Fibroblast of lung (primary cell): ENCODE measurements at regions not wholly inside any gene's neighbourhood (a gene's known extent, or its start where the extent isn't known, plus 50 kb on each side); places are given as distances from the start of the nearest gene placed in this dataset.

Experiments
- CTCF ChIP-seq, 2 donors: IDR thresholded peaks in 1 of 2; conservative IDR thresholded peaks in 1 of 2; 1 replicate in 1 of 2; 2 replicates in 1 of 2; pipeline ENCODE4 v1.5.1; 2011 to 2012; ENCODE audit warnings: low read length in 2 of 2, control low read depth in 1 of 2, inconsistent platforms in 1 of 2, low read depth in 1 of 2, mild to moderate bottlenecking in 1 of 2
- EZH2 ChIP-seq: IDR thresholded peaks from 2 replicates; pipeline ENCODE4 v1.5.1; 2012; ENCODE audit warnings: low read length, control low read depth, mild to moderate bottlenecking; ENCODE audit errors: missing control alignments

GRCh38 chr5:138649775-138650174 is 74.6 kb upstream of the HSPA9 start:
- TF ChIP-seq CTCF (conservative IDR thresholded peaks at IDR 0.05 in 1 of 2, IDR thresholded peaks at IDR 0.05 in 1 of 2; ENCODE audit: low read depth in 1 of 2, low read length in 2 of 2) = no peak
- no peak for TF ChIP-seq EZH2
